ENCODE measurements at regions not wholly inside any gene's neighbourhood (a gene's known extent, or its start where the extent isn't known, plus 50 kb on each side); places are given as distances from the start of the nearest gene placed in this dataset.

DNA sequence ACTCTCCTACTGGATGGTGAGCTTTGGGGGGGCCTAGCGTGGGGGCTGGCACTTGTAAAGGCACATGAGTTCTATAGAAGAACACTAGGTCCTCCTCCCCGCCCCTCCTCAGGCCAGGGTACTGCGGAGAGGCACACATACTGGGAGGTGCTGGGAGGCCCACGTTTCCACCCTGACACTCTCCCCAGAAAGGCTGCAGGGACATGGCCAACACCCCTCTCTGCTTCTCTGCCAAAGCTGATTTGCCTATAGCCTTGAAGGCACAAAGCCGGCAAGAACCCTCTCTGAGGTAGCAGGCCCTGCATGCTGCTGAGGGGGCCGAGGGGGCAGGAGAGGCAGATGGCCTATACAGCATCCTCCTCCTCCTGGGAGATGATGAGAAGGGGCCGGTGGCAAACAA lies 112.8 kb downstream of the BUD13 start:
- TF ChIP-seq POLR2A (IDR thresholded peaks at IDR 0.05; ENCODE audit: low read length) (no peak), GATA1 (IDR thresholded peaks at IDR 0.05; ENCODE audit: low read depth, low read length) (no peak)

Data from erythroblast (primary cell).